ENCODE measurements at regions not wholly inside any gene's neighbourhood (a gene's known extent, or its start where the extent isn't known, plus 50 kb on each side); places are given as distances from the start of the nearest gene placed in this dataset.

- no peak for DNase-seq (ENCODE audit: extremely low read depth in 1 of 2, low read depth in 1 of 2)
These were observed 66.7 kb downstream of the C16orf95 start for GRCh38 chr16:87250431-87250960.

DNA sequence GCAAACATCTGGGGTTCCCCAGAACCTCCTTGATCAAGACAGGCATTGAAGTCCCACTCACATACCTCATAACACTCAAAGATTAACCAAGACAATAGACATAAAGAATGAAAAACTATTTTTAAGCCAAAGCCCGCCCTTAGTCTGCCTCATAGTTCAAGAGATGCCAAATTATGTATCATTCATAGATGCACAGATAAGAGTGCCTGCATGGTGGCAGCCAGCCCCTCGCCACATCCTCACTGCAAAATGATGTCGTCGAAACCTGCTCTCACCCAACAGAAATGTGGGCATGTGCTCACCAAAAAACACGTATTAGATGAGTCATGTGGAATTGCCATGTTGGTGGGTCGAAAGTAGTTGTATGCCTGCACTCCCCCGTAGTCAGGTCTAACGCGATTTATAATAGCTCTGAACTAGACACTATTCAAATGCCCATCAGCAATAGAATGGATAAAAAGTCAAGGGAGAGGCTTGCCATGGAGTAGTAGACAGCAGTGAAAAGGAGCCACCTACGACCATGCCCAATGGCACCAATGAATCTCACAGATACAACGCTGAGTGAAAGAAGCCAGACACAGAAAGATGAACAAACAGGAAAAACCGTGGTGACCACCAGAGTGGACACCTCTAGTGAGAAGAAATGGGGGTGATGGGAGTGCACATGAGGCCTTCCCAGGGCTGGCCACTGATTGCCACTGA lies 64.8 kb downstream of the C16orf95 start:
- DNase-seq (ENCODE audit: extremely low read depth in 1 of 2, low read depth in 1 of 2) = no peak

Measured in activated CD8-positive, alpha-beta memory T cell treated with anti-CD3 and anti-CD28 coated beads for 1 hour (primary cell).